Gastrocnemius medialis (tissue), 4 donors: ENCODE measurements at regions not wholly inside any gene's neighbourhood (a gene's known extent, or its start where the extent isn't known, plus 50 kb on each side); places are given as distances from the start of the nearest gene placed in this dataset.

Source experiments
- ATAC-seq, 2 donors: fragments of 150-250 bp; one replicate each; pipeline ENCODE4 v1.9.1; 2016
- DNase-seq, 2 donors: peaks; one replicate each; pipeline ENCODE4 v3.0.0-alpha.2; 2019
- H3K27ac ChIP-seq, 4 donors: fragments of 200-600 bp; sonication (generic); 1 replicate in 1 of 4; 2 replicates in 3 of 4; pipeline ENCODE4 v1.5.1; 2016 to 2018; ENCODE audit warnings: mild to moderate bottlenecking in 2 of 4, moderate library complexity in 1 of 4
- H3K27me3 ChIP-seq, 3 donors: fragments of 200-600 bp; sonication (generic) in 2 of 3; 1 replicate in 1 of 3; 2 replicates in 2 of 3; pipeline versions ENCODE4 v1.5.1 to v1.6.0; 2016 to 2019; ENCODE audit warnings: mild to moderate bottlenecking in 1 of 3, moderate library complexity in 1 of 3
- H3K36me3 ChIP-seq, 2 donors: fragments of 200-600 bp; sonication (generic) in 1 of 2; one replicate each; pipeline ENCODE4 v1.5.1; 2017 to 2018
- H3K4me1 ChIP-seq, 2 donors: fragments of 200-600 bp; sonication (generic) in 1 of 2; one replicate each; pipeline ENCODE4 v1.5.1; 2016 to 2017; ENCODE audit warnings: mild to moderate bottlenecking in 2 of 2
- H3K4me3 ChIP-seq, 4 donors: fragments of 200-600 bp; sonication (generic) in 3 of 4; 1 replicate in 1 of 4; 2 replicates in 3 of 4; pipeline ENCODE4 v1.5.1; 2016 to 2019; ENCODE audit warnings: mild to moderate bottlenecking in 2 of 4
- H3K9me3 ChIP-seq, 3 donors: fragments of 200-600 bp; sonication (generic) in 2 of 3; 1 replicate in 1 of 3; 2 replicates in 2 of 3; pipeline ENCODE4 v1.5.1; 2016 to 2019
- POLR2A ChIP-seq, 2 donors: fragments of 450-650 bp; IDR thresholded peaks; one replicate each; pipeline ENCODE4 v1.6.1; 2017; ENCODE audit warnings: antibody characterized with exemption in 2 of 2, mild to moderate bottlenecking in 2 of 2, moderate library complexity in 2 of 2
- in situ Hi-C, 4 donors: fragments of 200-750 bp; cut with MboI; loops; one replicate each; pipeline versions ENCODE4 v1.15.0 to v1.8.0; 2017; ENCODE audit warnings: low sequenced_read_pairs in 4 of 4
- intact Hi-C: fragments of 100-400 bp; cut with DNase I; formaldehyde crosslinking; loops from one replicate; pipeline ENCODE4 v1.15.1; 2023; ENCODE audit warnings: low total_unique reads
- TF ChIP-seq, protein P1 (sequence below), 5 experiments: fragments of 450-650 bp in 3 of 5; fragments of 200-600 bp in 2 of 5; sonication (generic) in 2 of 5; IDR thresholded peaks in 4 of 5; conservative IDR thresholded peaks in 1 of 5; 1 replicate in 4 of 5; 2 replicates in 1 of 5; pipeline ENCODE4 v1.5.1; 2016 to 2019; ENCODE audit warnings: antibody characterized with exemption in 5 of 5, mild to moderate bottlenecking in 3 of 5, moderate library complexity in 3 of 5

DNA sequence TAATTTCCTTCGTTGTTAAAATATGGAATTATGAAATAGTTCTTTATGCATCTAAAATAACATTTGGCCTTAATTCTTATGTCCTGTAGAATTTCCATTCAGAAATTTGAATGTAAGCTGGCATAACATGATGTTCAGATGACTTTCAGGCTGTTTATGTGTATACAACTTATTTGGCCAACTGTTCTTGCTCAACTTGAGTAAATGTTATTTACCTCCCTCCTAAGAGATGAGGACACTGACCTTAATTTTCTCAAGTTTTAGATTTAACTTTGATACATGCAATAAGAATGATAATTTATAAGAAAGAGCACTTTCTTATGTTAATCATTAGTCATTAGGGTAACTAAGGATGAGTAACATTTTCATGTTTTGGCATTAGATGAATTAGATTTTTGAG lies 365.4 kb downstream of the AEBP2 start:
- TF ChIP-seq, protein P1, sequence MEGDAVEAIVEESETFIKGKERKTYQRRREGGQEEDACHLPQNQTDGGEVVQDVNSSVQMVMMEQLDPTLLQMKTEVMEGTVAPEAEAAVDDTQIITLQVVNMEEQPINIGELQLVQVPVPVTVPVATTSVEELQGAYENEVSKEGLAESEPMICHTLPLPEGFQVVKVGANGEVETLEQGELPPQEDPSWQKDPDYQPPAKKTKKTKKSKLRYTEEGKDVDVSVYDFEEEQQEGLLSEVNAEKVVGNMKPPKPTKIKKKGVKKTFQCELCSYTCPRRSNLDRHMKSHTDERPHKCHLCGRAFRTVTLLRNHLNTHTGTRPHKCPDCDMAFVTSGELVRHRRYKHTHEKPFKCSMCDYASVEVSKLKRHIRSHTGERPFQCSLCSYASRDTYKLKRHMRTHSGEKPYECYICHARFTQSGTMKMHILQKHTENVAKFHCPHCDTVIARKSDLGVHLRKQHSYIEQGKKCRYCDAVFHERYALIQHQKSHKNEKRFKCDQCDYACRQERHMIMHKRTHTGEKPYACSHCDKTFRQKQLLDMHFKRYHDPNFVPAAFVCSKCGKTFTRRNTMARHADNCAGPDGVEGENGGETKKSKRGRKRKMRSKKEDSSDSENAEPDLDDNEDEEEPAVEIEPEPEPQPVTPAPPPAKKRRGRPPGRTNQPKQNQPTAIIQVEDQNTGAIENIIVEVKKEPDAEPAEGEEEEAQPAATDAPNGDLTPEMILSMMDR (IDR thresholded peaks at IDR 0.05 in 4 of 5, conservative IDR thresholded peaks at IDR 0.05 in 1 of 5): no peak
- no peak for TF ChIP-seq POLR2A (IDR thresholded peaks at IDR 0.05)
- intact Hi-C loops: no loop called here
- no peaks in the 10 kb centered on the region for H3K9me3 ChIP-seq
- DNase-seq (no peak), ATAC-seq (no peak)
- H3K27me3 ChIP-seq: no peaks in the 10 kb centered on the region
- no peaks in the 10 kb centered on the region for H3K36me3 ChIP-seq
- no peaks in the 10 kb centered on the region for H3K4me1 ChIP-seq
- no peak overlapping the region for H3K4me3 ChIP-seq
- in situ Hi-C loops: no loop called here
- H3K27ac ChIP-seq: no peak overlapping the region

DNA sequence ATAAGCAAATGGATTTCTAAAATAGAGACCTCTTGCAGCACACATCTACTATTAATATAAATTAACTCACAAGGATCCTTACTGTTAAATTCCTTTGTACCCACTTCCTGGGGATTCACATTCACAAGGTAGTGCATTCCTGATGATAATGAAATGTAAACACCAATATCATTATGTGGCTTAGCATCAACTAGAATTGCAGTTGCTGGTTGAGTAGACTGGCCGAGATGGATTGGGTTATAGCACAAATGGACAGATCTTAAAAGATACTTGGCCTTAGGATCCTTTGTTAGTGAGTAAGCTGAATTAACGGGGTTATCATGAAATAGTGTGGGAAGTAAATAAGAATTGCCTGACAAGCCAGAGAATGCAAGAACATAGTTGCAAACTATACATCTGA lies 369.1 kb downstream of the AEBP2 start:
- no peak for TF ChIP-seq POLR2A (IDR thresholded peaks at IDR 0.05)
- TF ChIP-seq, protein P1 (IDR thresholded peaks at IDR 0.05 in 4 of 5, conservative IDR thresholded peaks at IDR 0.05 in 1 of 5): no peak
- H3K36me3 ChIP-seq: no peaks in the 10 kb centered on the region
- ATAC-seq (no peak), DNase-seq (no peak)
- no peaks in the 10 kb centered on the region for H3K4me1 ChIP-seq
- H3K4me3 ChIP-seq: no peak overlapping the region
- intact Hi-C loops (no loop called here), in situ Hi-C loops (no loop called here)
- H3K27me3 ChIP-seq: no peaks in the 10 kb centered on the region
- H3K9me3 ChIP-seq: no peaks in the 10 kb centered on the region
- no peak overlapping the region for H3K27ac ChIP-seq

DNA sequence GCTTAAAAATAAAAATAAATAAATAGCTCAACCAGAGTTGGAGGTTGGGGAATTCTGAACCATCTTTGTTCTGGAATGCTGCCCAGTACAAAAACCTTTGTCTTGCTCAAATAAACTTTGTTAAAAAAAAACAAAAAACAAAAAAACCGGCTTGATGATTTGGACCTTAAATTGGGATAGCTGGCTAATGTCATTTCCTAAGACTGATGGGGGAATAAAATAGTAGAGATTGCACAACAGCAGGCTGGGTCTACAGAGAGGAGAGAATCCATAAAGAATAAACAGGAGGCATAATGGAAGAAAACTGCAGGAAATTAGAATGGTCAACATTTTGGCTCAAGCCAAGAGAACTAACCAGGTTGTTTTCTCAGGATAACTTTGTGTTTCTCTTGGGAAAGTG lies 370.9 kb downstream of the AEBP2 start:
- Histone ChIP-seq H3K9me3 (no peaks in the 10 kb centered on the region), H3K27ac (no peak overlapping the region), H3K36me3 (no peaks in the 10 kb centered on the region), H3K27me3 (no peaks in the 10 kb centered on the region), H3K4me3 (no peak overlapping the region), H3K4me1 (no peaks in the 10 kb centered on the region)
- DNase-seq: no peak
- no peak for ATAC-seq
- intact Hi-C loops (no loop called here), in situ Hi-C loops (no loop called here)
- no peak for TF ChIP-seq POLR2A (IDR thresholded peaks at IDR 0.05)
- TF ChIP-seq, protein P1 (IDR thresholded peaks at IDR 0.05 in 4 of 5, conservative IDR thresholded peaks at IDR 0.05 in 1 of 5): no peak

DNA sequence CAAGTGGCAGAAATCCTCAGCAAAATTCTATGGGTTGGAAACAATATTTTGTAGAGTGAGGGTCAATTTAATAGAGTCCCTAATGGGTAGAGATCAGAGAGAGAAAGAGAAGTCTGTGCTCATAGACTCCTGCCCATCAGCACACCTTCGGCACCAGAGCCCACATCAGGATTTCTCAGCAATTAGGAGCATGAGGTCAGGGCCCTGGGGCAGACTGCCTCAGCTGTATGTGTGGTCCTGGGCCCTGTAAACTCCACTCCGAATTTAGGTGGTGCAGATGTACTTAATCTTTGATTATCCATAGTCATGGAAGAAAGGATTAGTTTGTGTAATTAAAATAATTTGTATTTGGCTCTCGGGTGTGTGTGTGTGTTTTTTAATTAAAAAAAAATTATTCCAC lies 372.6 kb downstream of the AEBP2 start:
- H3K27ac ChIP-seq: no peak overlapping the region
- no peaks in the 10 kb centered on the region for H3K9me3 ChIP-seq
- no peak overlapping the region for H3K4me3 ChIP-seq
- intact Hi-C loops: no loop called here
- TF ChIP-seq, protein P1 (IDR thresholded peaks at IDR 0.05 in 4 of 5, conservative IDR thresholded peaks at IDR 0.05 in 1 of 5): no peak
- TF ChIP-seq POLR2A (IDR thresholded peaks at IDR 0.05): no peak
- in situ Hi-C loops: no loop called here
- ATAC-seq (no peak), DNase-seq (no peak)
- H3K27me3 ChIP-seq: no peaks in the 10 kb centered on the region
- H3K36me3 ChIP-seq: no peaks in the 10 kb centered on the region
- no peaks in the 10 kb centered on the region for H3K4me1 ChIP-seq

DNA sequence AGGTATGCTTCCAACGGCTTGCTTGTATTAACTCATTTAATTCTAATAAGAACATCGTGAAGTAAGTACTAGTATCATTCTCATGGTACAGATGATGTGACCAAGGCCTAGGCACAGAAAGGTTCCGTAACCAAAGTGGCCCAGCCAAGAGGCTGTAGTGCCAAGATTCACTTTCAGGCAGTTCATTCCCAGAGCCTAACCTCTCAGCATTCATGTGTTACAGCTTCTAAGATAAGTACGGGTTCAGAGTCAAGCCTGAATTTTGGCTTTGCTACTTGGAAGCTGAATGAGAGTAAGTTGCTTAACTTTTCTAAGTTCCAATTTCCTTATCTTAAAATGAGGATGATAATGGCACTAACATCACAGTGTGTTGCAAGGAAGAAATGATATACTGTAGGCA lies 379.9 kb downstream of the AEBP2 start:
- DNase-seq: no peak
- no peak for TF ChIP-seq POLR2A (IDR thresholded peaks at IDR 0.05)
- TF ChIP-seq, protein P1 (IDR thresholded peaks at IDR 0.05 in 4 of 5, conservative IDR thresholded peaks at IDR 0.05 in 1 of 5): no peak
- intact Hi-C loops: no loop called here
- Histone ChIP-seq H3K4me3 (no peak overlapping the region), H3K9me3 (no peaks in the 10 kb centered on the region), H3K36me3 (no peaks in the 10 kb centered on the region), H3K27ac (no peak overlapping the region), H3K4me1 (no peaks in the 10 kb centered on the region), H3K27me3 (no peaks in the 10 kb centered on the region)
- no peak for ATAC-seq
- in situ Hi-C loops: no loop called here
